HL-60 (cell line): ENCODE measurements at regions not wholly inside any gene's neighbourhood (a gene's known extent, or its start where the extent isn't known, plus 50 kb on each side); places are given as distances from the start of the nearest gene placed in this dataset.

Source experiments
- GABPA ChIP-seq: IDR thresholded peaks from 2 replicates; pipeline ENCODE4 v1.6.1; 2012; ENCODE audit warnings: low read depth
- POLR2AphosphoS5 ChIP-seq: IDR thresholded peaks from 2 replicates; pipeline ENCODE4 v1.6.1; 2012; ENCODE audit warnings: low read depth
- REST ChIP-seq: IDR thresholded peaks from 2 replicates; pipeline ENCODE4 v1.6.1; 2012; ENCODE audit warnings: low read depth; ENCODE audit not compliant: insufficient replicate concordance
- TF ChIP-seq, protein P1 (sequence below): IDR thresholded peaks from one replicate; pipeline ENCODE4 v1.5.1; 2011; ENCODE audit warnings: low read length, control low read depth, inconsistent platforms; ENCODE audit not compliant: insufficient read depth

DNA sequence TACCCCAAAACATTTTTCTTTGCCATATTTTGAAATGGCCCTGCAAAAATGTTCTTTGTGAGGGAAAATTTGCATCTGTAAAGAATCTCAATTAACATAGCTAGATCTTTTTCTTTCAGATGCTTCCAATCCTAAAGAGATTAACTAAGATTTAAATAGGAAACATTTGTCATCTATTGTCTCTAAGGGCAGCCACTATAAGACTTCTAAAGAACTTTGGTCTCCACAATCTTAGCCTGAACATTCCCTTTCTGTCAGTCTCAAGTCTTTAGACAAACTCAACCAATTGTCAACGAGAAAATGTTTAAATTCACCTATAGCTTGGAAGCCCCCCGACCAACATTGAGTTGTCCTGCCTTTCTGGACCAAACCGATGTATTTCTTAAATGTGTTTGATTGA is 71.1 kb upstream of the RASSF8 start:
- TF ChIP-seq, protein P1, sequence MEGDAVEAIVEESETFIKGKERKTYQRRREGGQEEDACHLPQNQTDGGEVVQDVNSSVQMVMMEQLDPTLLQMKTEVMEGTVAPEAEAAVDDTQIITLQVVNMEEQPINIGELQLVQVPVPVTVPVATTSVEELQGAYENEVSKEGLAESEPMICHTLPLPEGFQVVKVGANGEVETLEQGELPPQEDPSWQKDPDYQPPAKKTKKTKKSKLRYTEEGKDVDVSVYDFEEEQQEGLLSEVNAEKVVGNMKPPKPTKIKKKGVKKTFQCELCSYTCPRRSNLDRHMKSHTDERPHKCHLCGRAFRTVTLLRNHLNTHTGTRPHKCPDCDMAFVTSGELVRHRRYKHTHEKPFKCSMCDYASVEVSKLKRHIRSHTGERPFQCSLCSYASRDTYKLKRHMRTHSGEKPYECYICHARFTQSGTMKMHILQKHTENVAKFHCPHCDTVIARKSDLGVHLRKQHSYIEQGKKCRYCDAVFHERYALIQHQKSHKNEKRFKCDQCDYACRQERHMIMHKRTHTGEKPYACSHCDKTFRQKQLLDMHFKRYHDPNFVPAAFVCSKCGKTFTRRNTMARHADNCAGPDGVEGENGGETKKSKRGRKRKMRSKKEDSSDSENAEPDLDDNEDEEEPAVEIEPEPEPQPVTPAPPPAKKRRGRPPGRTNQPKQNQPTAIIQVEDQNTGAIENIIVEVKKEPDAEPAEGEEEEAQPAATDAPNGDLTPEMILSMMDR, result no peak
- TF ChIP-seq REST, result no peak
- TF ChIP-seq GABPA, result no peak
- no peak for TF ChIP-seq POLR2AphosphoS5
